Osteoblast (primary cell): ENCODE measurements at regions not wholly inside any gene's neighbourhood (a gene's known extent, or its start where the extent isn't known, plus 50 kb on each side); places are given as distances from the start of the nearest gene placed in this dataset.
"Not testable (repeated sequence)": the region's sequence is repeated elsewhere in the genome, so short reads cannot be mapped to it uniquely, and the experiment has no call there.

ENCODE experiments used
- DNase-seq: peaks from one replicate; pipeline ENCODE4 v3.0.0; 2011; ENCODE audit warnings: low spot score, mixed read lengths; ENCODE audit not compliant: insufficient read length; ENCODE audit errors: missing footprints
- H2AFZ ChIP-seq: 2 replicates; pipeline ENCODE4 v1.6.0; 2011; ENCODE audit warnings: mild to moderate bottlenecking, low read length
- H3K27ac ChIP-seq: 2 replicates; pipeline ENCODE4 v1.5.1; 2011; ENCODE audit warnings: mild to moderate bottlenecking, low read depth, low read length, moderate library complexity
- H3K27me3 ChIP-seq: 2 replicates; pipeline ENCODE4 v1.6.0; 2012; ENCODE audit warnings: mild to moderate bottlenecking, control low read depth, inconsistent platforms, low read length, moderate library complexity; ENCODE audit not compliant: insufficient read depth
- H3K36me3 ChIP-seq: 2 replicates; pipeline ENCODE4 v1.5.1; 2011; ENCODE audit warnings: mild to moderate bottlenecking, low read length, control low read depth, moderate library complexity; ENCODE audit not compliant: insufficient read depth
- H3K4me1 ChIP-seq: 2 replicates; pipeline ENCODE4 v1.5.1; 2011; ENCODE audit warnings: mild to moderate bottlenecking, low read length, control low read depth, moderate library complexity; ENCODE audit not compliant: insufficient read depth
- H3K4me2 ChIP-seq: 2 replicates; pipeline ENCODE4 v1.6.0; 2011; ENCODE audit warnings: mild to moderate bottlenecking, low read length; ENCODE audit not compliant: insufficient read depth
- H3K4me3 ChIP-seq: fragments of 200-600 bp; sonication (generic); 3 replicates; pipeline ENCODE4 v1.5.1; 2012; ENCODE audit warnings: mild to moderate bottlenecking, low read length, inconsistent platforms; ENCODE audit not compliant: insufficient read depth
- H3K79me2 ChIP-seq: 2 replicates; pipeline ENCODE4 v1.6.0; 2012; ENCODE audit warnings: mild to moderate bottlenecking, low read length, control low read depth, inconsistent platforms; ENCODE audit not compliant: insufficient read depth
- H3K9me3 ChIP-seq: 2 replicates; pipeline ENCODE4 v1.5.1; 2011; ENCODE audit warnings: low read depth, low read length, control low read depth
- H4K20me1 ChIP-seq: 2 replicates; pipeline ENCODE4 v1.6.0; 2012; ENCODE audit warnings: mild to moderate bottlenecking, low read length, control low read depth; ENCODE audit not compliant: insufficient read depth
- TF ChIP-seq, protein P1 (sequence below): IDR thresholded peaks from 2 replicates; pipeline ENCODE4 v1.5.1; 2011; ENCODE audit warnings: mild to moderate bottlenecking, low read depth, low read length, moderate library complexity; ENCODE audit errors: extremely low read depth

DNA sequence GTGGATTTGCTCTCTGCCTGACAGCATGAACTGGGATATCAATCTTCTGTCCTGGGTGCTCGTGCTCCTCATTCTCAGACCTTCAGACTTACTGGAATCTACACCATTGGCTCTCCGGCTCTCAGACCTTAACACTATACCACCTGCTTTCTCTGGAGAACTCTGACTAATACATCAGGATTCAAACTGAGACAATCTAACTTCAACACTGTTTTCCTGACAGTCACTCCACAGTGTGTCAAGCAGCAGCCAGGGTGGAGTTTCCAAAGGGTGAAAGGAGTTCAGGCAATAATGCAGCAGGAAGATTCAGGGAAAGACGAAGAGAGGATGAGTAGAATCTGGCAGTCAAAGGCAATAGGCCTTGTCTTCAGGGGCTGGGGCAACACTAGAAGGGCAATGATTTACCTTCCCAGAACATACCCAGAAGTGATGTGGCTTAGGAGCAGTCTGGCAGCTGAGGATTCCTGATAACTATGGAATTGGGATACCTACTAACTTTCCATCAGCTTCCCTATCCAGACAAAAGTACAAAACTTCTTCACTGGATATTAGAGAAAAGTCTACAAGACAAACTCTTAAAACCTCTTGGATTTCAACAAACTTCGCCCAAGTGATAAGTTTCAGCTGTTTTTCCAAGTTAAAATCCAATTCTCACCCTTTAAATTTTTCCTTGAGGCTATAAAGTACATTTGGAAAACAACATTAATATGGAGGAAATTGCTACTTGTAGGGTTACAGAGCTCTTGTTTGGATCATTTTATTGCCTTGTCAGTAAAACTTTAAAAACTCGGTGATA lies 58.4 kb upstream of the SLIT2 start:
- Histone ChIP-seq H3K27ac (peak overlapping the region; percentile 88), H3K36me3 (no peaks in the 10 kb centered on the region), H3K4me2 (peak overlapping the region; percentile 64), H3K9me3 (no peaks in the 10 kb centered on the region), H2AFZ (peak overlapping the region; percentile 75), H3K27me3 (no peaks in the 10 kb centered on the region), H4K20me1 (no peaks in the 10 kb centered on the region), H3K4me3 (no peak overlapping the region), H3K4me1 (peaks cover 40% of the 10 kb centered on the region), H3K79me2 (no peaks in the 10 kb centered on the region)
- peak; percentile 32 for DNase-seq
- TF ChIP-seq, protein P1, sequence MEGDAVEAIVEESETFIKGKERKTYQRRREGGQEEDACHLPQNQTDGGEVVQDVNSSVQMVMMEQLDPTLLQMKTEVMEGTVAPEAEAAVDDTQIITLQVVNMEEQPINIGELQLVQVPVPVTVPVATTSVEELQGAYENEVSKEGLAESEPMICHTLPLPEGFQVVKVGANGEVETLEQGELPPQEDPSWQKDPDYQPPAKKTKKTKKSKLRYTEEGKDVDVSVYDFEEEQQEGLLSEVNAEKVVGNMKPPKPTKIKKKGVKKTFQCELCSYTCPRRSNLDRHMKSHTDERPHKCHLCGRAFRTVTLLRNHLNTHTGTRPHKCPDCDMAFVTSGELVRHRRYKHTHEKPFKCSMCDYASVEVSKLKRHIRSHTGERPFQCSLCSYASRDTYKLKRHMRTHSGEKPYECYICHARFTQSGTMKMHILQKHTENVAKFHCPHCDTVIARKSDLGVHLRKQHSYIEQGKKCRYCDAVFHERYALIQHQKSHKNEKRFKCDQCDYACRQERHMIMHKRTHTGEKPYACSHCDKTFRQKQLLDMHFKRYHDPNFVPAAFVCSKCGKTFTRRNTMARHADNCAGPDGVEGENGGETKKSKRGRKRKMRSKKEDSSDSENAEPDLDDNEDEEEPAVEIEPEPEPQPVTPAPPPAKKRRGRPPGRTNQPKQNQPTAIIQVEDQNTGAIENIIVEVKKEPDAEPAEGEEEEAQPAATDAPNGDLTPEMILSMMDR: no peak

DNA sequence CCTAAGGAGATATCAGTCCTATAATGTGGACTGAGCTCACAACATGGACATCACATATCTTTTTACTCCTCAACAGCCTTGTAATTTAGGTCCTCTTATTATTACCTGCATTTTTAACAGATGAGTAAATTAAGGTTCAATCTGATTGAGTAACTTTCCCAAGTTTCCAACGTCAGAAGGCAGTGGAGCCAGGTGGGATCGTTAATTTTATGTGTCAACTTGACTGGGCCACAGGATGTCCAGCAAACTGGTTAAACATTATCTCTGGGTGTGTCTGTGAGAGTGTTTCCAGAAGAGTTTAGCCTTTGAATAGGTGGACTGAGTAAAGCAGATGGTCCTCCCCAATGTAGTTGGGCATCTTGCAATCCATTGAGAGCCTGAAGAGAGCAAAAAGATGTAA lies 59.0 kb upstream of the SLIT2 start:
- H2AFZ ChIP-seq: peak overlapping the region; percentile 75
- H3K79me2 ChIP-seq: no peaks in the 10 kb centered on the region
- DNase-seq: no peak
- no peak overlapping the region for H3K4me3 ChIP-seq
- H3K9me3 ChIP-seq: no peaks in the 10 kb centered on the region
- no peaks in the 10 kb centered on the region for H3K27me3 ChIP-seq
- H3K27ac ChIP-seq: peak overlapping the region; percentile 88
- TF ChIP-seq, protein P1: no peak
- H3K4me2 ChIP-seq: no peak overlapping the region
- no peaks in the 10 kb centered on the region for H4K20me1 ChIP-seq
- H3K4me1 ChIP-seq: peaks cover 40% of the 10 kb centered on the region
- no peaks in the 10 kb centered on the region for H3K36me3 ChIP-seq

DNA sequence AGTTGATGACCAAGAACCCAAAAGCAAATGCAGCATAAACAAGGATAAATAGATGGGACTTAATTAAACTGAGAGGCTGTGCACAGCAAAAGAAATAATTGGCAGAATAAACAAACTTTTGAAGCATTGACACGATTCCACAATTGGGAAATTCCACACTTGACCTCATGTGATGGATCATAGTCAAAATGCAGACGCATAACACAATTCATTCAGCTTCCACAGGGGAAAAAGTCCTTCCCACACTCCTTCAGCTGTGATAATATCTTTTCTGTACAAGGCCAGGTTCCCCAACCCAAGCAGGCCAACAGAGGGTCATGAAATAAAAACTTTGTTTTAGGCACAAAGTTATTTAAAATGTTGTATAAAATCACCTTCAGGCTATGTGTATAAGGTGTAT lies 66.6 kb upstream of the SLIT2 start:
- H3K4me1 ChIP-seq: no peaks in the 10 kb centered on the region
- no peaks in the 10 kb centered on the region for H4K20me1 ChIP-seq
- H3K27ac ChIP-seq: no peak overlapping the region
- H3K9me3 ChIP-seq: no peaks in the 10 kb centered on the region
- TF ChIP-seq, protein P1: no peak
- H2AFZ ChIP-seq: no peak overlapping the region
- no peak overlapping the region for H3K4me3 ChIP-seq
- no peaks in the 10 kb centered on the region for H3K27me3 ChIP-seq
- no peak for DNase-seq
- no peaks in the 10 kb centered on the region for H3K79me2 ChIP-seq
- H3K4me2 ChIP-seq: no peak overlapping the region
- no peaks in the 10 kb centered on the region for H3K36me3 ChIP-seq

DNA sequence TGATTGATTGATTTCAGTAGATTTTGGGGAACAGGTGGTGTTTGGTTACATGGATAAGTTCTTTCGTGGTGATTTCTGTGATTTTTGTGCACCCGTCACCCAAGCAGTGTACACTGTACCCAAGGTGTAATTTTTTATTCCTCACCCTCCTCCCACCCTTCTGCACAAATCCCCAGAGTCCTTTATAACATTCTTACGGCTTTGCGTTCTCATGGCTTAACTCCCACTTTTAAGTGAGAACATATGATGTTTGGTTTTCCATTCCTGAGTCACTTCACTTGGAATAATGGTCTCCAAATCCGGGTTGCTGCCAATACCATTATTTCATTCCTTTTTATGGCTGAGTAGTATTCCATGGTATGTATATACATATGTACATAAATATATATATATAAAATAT lies 68.6 kb upstream of the SLIT2 start:
- not testable (repeated sequence) for H3K36me3 ChIP-seq, DNase-seq, H2AFZ ChIP-seq, H3K27me3 ChIP-seq, H3K79me2 ChIP-seq, H3K4me2 ChIP-seq, H3K4me1 ChIP-seq, H3K27ac ChIP-seq, H4K20me1 ChIP-seq, H3K9me3 ChIP-seq, H3K4me3 ChIP-seq
